Activated CD4-positive, alpha-beta T cell treated with anti-CD3 and anti-CD28 coated beads for 48 hours (primary cell): ENCODE measurements at regions not wholly inside any gene's neighbourhood (a gene's known extent, or its start where the extent isn't known, plus 50 kb on each side); places are given as distances from the start of the nearest gene placed in this dataset.

Experiments used
- DNase-seq: peaks from one replicate; pipeline ENCODE4 v3.0.0-alpha.2; 2020

DNA sequence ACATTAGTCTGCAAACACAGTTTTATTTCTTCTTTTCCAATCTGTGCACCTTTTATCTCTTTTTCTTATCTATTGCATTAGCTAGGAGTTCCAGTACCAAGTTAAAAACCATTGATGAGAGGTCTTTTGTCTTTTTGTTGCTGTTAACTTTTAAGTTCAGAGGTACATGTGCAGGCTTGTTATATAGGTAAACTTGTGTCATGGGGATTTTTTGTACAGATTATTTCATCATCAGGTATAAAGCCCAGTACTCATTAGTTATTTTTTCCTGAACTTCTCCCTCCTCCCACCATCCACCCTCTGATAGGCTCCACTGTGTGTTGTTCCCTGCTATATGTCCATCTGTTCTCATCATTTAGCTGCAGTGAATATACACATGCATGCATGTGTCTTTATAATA is 349.9 kb downstream of the PDHA2 start:
- no peak for DNase-seq

DNA sequence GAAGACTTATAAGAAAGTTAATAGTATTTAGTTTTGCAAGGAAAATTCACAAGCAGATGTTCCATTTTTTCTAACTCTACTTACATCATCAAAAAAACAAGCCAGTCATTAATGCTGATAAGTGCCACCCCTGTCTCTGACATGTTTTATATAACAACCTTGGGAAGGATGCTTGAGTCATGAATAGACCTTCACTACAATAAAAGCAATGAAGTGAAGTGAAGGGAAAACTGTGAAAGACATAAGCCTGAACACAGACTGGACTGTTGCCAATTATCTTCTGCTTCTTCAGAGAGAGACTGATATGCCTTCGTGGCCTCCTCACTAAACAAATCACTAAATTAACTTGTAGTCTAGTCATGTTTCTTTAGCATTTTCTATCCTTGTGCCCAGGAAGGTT is 353.2 kb downstream of the PDHA2 start:
- no peak for DNase-seq

DNA sequence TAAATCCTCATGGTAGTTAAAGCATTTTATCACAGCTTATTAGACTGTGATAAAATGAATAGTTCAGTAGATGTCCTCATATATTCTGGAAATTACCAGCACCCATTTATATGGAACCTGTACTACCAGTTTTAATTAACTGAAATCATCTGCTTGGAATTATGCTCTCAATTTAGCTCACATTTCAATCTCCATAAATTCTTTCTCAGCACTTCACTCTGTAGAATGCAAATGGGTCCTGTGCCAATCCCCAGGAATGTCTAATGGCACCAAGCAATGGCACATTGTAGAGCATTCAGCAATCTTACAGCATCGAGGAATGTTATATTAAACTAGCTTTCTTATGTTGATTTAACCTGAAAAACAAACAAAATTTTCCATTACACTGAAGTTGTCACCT is 355.1 kb downstream of the PDHA2 start:
- no peak for DNase-seq

DNA sequence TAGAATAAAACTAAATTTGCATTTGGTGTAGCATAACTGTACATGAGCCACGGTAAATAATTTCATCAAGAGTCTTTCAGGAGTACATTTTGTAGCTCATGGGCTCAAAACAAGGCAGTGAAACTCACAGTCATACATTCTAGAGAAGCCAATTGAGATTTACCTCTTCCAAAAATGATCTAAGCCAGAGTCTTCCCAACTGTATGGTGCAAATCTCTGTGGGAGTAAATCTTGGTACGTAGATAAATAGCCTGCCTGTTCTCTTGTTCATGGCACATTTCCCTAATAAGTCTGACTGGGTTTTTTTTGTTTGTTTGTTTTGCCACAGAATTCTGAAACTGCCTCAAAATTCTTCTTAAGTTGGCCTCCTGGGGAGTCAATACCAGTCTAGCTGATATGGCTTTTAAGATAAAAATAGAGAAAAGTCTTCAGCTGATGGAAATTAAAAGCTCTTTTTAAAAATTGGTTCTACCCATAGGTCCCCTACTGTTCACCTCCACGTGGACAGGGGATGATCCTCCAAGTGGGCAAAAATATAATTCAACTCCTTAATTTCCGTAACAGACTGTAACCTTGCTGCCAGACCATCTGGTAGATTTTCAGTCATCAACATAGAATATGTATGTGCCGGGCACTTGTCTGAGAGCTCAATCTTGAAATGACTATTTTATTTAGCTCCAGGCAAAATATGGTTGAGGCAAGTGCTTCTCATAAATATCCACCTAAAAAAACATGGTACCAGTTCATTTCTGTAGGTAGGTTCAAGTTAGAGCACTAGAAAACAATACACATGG is 365.4 kb downstream of the PDHA2 start:
- no peak for DNase-seq

DNA sequence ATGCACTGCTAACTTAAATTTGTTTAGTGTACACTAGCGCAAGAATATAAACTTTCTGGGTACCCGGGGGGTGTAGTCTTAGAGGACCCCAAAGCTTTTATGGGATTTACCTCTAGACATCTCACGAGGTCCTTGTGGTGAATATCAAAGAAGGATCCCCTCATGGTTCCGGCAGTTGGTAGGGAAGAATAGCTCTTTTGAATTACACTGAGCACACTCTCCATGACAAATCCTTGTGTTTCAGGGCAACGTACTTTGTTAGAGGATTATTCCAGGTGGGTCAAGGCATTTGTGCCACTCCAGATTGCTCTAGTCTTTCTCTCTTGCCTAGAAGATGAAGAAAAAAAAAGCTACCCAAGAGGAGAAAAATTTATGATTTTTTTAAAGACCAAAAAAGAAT is 387.6 kb downstream of the PDHA2 start:
- DNase-seq = no peak

DNA sequence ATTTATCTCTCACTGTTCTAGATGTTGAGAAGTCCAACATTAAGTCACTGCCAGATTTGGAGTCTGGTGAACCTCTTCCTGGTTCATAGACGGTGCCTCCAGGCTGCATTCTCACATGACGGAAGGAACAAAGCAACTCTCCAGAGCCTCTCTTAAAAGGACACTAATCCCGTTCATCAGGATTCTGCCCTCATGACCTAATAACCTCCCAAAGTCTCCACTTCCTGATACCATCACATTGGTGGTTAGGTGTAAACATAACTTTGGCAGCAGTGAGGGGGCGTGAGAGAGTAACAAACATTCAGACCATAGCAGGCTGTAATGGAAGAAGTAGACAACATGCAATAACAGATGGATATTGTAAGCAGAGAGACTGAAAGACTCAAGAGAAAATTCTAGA is 388.6 kb downstream of the PDHA2 start:
- DNase-seq = no peak

DNA sequence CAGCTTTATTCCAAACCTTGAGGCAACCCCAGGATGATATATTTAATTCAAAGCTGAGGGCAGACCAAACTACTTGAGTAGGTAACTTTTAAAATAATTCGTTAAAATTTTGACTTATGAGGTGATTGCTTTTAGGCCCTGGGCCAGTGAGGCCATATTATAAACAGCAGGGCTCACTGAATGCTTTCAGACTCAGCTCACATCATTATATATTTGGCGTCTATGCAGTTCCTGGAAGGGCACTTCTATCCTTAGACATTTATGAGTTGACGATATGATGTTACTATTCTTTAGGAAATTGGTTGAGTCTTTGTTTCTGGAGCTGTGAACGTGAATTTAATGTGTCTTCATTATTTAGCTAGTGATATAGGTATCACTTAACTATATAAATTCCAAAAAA is 400.1 kb downstream of the PDHA2 start:
- DNase-seq = no peak

DNA sequence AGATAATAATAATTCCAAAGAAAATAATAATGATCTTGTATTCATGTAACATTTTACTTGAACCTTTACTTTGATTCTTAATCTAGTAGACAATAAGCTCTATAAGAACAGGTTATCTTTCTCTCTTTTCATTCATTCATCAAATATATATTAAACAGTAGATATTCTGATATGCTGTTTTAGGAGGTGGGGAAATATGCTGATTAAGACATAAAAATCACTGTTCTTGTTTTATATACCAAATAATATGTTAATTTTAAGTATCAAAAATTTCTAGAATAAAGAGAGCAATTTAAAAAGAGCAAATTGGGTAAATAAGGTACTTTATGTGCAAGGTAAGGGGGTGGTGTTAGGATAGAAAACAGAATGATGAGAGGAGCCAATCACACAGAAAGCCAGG is 401.9 kb downstream of the PDHA2 start:
- DNase-seq = no peak

DNA sequence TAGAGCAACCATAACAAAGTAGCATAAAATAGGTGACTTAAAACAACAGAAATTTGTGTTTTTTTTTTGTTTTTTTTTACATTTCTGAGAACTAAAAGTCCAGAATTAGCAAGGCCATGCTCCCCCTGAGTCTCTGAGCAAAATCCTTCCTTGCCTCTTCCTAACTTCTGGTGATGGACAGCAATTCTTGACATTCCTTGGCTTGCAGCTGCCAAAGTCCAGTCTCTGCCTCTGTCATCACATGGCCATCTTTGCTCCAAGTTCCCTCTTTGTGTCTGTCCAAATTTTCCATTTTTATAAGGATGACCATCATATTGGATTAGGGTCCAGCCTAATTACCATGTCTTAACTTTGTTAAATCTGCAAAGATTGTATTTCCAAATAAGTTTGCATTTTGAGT is 407.2 kb downstream of the PDHA2 start:
- no peak for DNase-seq

DNA sequence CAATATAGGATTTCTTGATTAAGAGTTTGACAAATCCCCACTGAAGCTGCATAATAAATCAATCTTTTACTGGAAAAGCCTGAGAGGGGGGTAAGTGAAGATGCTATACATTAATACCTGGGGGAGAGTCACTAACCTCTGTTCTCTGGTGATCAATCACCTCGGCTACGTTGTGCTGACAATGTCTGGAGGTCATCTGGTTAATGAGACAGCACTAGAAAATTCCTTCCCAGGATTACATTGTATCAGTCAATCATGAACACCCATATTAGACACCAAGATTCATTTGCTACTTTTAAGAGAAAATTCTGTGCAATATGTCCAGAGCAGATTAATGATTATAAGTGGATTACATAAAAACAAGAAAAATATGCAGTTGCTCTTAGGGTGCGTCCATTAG is 408.3 kb downstream of the PDHA2 start:
- DNase-seq = no peak

DNA sequence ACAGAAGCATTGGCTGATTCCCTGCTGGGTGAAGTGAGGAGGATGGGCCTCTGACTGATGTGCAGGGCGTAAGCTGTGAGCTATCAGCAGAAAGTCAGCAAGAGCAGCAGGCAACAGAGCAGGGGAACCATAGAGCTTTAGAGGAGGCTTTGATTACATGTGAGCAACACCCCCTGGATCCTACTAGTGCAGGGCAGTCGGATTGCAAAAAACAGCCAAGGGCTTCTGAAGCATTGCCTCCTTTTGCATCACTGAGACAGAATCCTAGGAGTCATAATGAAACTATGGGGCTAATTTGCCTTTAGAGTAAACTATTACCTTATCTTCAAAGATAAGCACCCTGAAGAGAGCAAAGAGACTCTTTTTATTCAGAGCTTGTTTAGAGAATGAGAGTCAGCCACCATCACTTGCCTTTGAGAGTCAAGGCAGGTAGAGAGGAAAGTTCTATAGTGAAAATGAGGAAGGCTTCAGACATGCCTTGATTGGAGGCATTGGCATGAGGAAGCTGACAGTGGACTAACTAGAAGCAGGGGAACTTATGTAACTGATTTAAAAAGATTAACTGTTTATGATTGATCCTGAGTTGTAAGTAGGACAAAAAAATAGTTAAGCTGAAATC is 420.3 kb downstream of the PDHA2 start:
- DNase-seq = no peak

DNA sequence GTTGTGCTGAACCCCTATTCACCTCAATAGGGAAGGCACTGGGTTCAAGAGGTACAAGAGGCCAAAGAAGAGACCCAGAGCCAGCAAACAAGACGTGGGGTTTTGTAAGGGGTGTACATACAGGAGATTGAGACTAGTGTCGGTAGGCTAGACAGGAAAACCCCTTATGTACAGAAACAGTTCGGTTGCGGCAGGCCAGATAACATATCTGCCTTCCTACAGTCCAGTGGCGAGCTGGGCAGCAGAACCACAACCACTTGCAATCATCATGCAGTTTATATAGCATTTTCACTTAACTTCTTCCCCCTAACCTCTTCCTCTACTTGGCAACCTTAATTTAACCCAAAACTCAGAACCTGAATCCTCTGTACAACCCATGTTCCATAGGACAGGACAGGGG is 422.2 kb downstream of the PDHA2 start:
- DNase-seq = no peak

DNA sequence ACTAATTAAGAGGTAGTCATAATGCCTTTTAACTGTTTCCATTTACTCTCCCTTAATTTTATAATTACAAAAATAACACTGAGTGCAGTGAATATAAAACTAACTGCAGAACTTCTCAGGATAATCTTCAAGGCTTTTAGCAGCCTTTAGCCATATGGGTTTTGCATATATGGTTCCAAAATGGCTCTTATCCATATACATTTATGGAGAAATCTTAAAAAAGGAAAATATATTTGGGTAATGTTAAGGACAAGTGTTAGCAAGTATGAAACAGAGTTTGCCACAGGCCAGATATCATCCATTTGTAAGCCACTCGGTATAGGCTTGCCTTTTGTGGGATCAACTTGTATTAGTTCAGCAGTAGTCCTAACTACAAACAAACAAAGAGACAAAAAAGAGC is 423.4 kb downstream of the PDHA2 start:
- DNase-seq = no peak

DNA sequence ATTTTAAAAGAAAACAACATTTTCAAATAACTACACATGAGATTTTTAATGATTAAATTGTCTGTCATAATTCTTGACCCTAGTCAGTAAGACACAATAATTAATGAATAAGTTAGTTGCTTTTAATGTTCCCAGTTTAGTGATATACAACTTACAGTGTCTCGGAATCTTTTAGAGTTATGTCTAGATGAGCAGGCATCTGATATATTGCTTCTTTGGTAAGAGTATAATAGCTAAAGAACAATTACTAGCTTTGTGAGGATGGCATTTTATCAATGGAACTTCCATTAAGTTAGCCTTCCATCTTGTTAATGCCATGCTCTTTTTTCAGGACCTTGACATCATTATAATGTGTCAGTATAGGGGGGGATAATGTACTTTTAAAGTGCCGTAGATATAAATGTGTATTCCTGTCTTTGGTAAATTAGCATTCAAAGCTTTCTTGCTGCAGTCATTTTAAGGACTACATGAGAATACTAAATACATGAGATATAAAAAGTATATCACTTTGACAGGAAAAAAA is 425.1 kb downstream of the PDHA2 start:
- no peak for DNase-seq

DNA sequence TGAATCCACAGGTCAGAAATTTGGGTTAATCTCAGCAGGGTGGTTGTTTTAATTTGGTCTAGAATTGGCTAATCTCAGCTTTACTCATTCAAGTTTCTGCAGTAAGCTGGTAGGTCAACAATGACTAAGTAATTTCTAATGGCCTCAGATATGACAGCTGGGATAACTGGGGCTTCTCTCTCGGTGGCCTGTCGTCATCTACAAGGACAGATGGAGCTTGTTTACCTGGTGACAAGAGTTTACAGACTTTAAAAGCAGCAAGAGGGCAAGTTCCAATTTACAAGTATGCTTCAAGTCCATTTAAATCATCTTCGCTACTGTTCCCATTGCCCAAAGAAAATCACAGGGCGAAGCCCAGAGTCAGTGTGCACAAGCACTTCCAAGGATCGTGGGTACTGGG is 453.9 kb downstream of the PDHA2 start:
- no peak for DNase-seq

DNA sequence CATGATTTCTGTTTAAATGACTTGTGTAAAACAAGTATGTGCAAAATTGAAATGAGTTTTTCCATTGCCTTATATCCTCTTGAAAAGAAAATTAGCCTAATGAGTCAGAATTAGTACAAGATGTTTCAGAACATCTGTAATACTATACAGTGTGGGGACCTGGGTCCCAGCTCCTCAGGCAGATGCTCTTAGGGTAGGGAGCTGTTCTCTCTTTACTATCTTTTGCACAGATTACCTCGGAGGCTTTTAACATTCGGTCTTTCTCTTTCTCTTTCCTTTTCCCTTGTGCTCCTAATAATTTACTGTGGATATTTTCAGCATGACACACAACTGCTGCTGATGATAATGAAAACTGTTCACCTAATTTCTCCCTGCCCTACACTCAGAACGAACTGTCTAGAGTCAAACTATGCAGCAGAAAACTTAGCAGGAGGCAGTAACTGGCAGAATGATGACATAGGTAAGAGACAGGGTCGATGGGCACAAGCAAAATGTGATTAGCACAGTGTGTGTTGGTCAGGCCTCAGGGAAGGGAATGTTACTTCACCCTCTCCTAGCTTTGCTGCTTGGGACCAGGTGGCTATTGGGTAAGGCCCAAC is 455.3 kb downstream of the PDHA2 start:
- DNase-seq = no peak

DNA sequence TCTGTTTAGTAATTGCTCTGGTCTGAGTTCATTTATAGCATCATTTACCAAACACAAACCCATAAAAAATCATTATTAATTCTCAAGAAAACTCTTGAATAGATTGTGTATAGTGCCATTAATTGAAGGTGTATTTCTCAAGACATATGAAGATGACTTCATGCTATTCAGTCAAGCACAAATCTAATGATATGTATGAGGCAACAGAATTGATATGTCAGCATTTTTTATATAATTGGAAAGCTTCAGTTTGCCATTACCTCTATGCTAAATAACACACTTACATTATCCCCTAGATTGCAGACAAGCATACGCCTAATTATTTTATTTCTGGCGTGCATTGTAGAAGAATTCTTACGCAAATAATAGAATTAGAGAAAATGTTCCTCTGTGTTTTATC is 461.8 kb downstream of the PDHA2 start:
- DNase-seq = no peak

DNA sequence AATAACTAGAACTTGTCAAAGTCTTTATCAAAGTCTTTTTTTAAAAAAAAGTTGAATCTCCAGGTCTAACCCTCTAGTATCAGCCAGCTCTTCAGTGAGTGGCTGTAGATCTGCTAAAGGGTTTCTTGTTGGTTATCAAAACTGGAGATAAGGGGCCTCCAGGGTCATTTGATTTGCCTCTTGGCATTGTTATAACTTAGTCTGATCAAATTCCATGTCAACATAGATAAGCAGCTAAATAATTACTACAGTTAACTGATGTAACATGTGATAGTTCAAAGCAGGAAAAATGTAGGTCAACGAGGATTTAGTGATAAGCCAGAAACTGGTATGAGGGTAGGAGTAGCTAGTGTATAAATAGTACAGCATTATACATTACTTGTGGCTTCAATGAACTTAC is 465.1 kb downstream of the PDHA2 start:
- DNase-seq = no peak

DNA sequence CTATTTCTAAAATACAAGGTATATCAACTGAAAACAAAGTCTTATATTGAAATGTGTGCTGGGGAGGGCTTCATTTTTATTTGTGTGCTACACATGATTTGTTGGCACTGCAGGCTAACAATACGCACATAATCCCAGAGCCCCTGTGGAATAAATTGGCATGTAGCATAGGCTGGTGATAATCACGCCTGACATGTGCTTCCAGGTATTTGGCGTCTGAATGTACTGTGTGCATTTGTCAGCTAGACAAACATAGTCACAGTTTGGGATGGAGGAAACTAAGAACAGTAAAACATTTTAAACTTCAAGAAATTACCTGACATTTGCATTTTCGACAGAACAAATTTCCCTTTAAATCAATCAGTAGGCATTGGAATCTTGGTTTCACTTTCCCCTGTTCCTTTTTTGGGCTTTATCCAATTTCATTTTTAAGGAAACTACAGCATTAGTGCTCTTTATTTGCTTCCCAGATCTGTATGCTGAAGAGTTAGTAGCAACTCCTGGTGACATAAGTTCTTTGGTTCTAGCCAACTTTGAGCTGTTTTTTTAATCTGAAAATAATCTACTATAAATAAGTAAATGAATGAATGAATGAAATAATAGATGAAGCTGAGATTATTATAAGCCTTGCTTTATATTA is 472.3 kb downstream of the PDHA2 start:
- no peak for DNase-seq

DNA sequence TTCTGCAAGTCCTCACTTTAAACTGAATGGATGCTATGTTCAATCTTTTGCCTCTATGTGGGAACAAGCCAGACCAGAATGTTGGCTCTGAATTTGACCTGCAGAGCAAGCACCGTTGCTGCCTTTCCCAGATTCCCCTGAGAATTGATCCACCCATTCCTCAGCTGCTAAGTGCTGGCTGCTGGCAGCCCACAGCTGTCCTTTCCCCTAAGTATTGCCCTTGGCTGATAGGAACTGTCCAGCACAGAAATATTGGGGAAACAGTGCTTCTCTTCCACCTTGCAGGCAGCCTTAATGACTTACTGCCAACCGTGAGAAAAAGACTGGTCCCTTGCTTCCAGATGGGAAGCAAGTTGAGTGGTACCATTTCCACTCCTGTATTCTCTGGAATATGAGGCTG is 475.9 kb downstream of the PDHA2 start:
- DNase-seq = no peak

DNA sequence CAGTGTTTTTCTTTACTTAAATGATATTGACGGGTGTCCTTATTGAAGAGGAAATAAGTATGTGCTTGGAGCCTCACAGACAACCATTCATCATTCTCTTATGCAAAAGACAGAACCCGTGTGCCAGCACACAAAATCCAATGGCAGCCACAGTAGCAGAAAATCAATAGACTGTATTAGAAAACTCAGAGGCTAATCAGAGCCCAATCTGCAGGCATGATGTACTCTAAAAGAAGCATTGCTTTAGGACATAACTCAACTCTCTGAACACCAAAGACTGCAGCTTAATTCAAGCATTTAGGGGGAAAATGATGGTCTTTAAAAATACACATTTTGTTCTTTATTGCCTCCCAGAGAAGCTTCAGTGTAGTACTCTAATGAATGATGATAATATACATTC is 476.9 kb downstream of the PDHA2 start:
- no peak for DNase-seq

DNA sequence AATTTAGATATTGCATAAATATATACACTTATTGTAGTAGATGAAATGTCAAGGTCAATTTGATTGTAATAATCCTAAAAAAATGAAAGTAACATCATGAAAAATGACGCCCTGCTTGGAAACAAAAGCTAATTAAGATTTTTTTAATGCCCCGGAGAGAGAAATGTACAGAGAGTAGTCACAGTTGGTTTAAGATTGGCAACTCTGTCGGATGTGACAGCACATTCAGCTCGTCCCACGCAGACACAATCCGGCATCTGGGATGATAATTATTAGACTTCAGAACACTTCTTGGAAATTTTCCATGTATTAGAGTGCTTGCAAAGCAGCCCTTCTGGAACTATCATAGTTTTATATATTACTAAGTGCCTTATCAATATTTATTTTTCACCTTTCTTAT is 478.0 kb downstream of the PDHA2 start:
- DNase-seq = no peak

DNA sequence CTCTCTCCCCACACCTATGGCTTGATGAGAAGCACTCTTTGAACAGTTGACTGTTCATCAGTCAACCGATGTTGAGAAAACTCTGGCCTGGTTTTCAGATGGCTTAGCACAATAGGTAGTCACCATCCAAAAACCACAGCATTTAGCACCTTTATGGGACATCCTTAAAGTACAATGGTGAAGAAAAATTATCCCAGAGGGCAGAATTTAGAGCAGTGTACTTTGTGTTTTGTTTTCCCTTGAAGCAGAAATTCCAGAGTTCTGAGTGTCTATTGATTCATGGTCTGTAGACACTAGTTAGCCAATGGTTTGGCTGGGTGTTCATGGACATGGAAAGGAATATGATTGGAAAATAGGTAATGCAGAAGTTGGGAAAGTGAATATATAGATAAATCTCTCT is 487.0 kb downstream of the PDHA2 start:
- DNase-seq = no peak

DNA sequence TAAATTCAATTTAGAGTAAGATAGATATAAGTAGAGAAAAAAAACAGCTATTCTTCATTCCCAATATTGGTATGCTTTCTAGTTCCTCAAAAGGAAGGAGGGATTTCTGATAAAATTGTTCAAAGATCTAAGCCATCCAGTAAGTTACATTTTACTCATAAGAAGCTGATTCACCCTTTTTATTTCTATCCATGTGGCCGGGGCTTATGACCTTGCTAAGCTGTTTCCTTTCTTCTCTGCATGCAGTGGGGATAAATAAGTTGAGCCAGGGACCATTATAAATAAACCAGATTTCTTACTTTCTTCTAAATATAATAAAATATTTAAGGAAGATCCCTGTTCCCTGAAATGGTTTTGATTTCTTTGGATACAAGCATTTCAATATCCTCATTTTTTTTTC is 502.3 kb downstream of the PDHA2 start:
- DNase-seq = no peak
